ENCODE measurements at regions not wholly inside any gene's neighbourhood (a gene's known extent, or its start where the extent isn't known, plus 50 kb on each side); places are given as distances from the start of the nearest gene placed in this dataset.
A peak's percentile ranks its signal among the peaks of the same experiment; 100 is the strongest.

DNA sequence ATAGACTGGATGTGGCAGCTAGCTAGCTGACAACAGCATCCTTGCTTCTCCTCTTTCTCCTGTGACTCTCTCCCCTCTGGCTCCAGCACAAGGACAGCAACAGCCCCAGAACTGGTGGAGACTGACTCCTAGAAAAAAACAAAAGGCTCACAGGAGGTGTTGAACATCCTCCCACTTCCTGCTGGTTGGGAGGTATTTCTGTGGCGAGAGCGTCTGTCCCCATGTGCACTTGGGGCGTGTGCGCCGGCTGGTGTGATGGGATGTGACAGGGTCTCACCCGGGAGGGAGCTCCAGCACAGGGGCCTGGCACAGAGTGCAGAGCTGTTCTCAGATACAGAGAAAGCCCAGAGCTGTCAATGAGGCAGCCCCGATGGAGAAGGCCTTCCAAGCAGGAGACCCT lies 107.2 kb upstream of the E2F8 start:
- no peak overlapping the region for H3K9ac ChIP-seq (ENCODE audit: insufficient read depth, low read length, poor library complexity, severe bottlenecking)
- H3K4me1 ChIP-seq (ENCODE audit: control insufficient read depth in 1 of 2, insufficient read depth in 2 of 2, low read length in 2 of 2) = no peaks in the 10 kb centered on the region
- WGBS (ENCODE audit: insufficient coverage) = 36% methylated on average over 6 of the region's 7 CpGs
- peaks cover 0 to 15% of the 10 kb centered on the region in 2 donors for H3K9me3 ChIP-seq (replicated peaks in 1 of 2; ENCODE audit: control insufficient read depth in 1 of 2, insufficient read depth in 1 of 2, low read length in 2 of 2)
- H4K20me1 ChIP-seq (ENCODE audit: insufficient read depth, low read length) = no peaks in the 10 kb centered on the region
- Mint-ChIP-seq H3K27me3 (ENCODE audit: low read depth in 3 of 3) (peaks cover 66 to 78% (median 72%) of the 10 kb centered on the region in 3 donors), H3K27ac (no peak overlapping the region), H3K4me3 (peak overlapping the region in 1 of 2 donors; percentile 21), H3K4me1 (no peaks in the 10 kb centered on the region), H3K9me3 (peaks cover 0 to 12% (median 3%) of the 10 kb centered on the region in 7 donors), H3K36me3 (no peaks in the 10 kb centered on the region)
- peaks cover 48 to 64% of the 10 kb centered on the region in 2 donors for H3K27me3 ChIP-seq (ENCODE audit: control insufficient read depth in 2 of 2, insufficient read depth in 2 of 2, low read length in 2 of 2)
- TF ChIP-seq, protein P1, sequence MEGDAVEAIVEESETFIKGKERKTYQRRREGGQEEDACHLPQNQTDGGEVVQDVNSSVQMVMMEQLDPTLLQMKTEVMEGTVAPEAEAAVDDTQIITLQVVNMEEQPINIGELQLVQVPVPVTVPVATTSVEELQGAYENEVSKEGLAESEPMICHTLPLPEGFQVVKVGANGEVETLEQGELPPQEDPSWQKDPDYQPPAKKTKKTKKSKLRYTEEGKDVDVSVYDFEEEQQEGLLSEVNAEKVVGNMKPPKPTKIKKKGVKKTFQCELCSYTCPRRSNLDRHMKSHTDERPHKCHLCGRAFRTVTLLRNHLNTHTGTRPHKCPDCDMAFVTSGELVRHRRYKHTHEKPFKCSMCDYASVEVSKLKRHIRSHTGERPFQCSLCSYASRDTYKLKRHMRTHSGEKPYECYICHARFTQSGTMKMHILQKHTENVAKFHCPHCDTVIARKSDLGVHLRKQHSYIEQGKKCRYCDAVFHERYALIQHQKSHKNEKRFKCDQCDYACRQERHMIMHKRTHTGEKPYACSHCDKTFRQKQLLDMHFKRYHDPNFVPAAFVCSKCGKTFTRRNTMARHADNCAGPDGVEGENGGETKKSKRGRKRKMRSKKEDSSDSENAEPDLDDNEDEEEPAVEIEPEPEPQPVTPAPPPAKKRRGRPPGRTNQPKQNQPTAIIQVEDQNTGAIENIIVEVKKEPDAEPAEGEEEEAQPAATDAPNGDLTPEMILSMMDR (IDR thresholded peaks at IDR 0.05) = no peak
- intact Hi-C loops (cut with micrococcal nuclease) = no loop called here
- no peak for DNase-seq
- H2AFZ ChIP-seq (ENCODE audit: insufficient read depth, low read depth, low read length, poor library complexity, severe bottlenecking) = no peak overlapping the region
- no peaks in the 10 kb centered on the region for H3K79me2 ChIP-seq (ENCODE audit: insufficient read depth, low read length)
- H3K4me3 ChIP-seq (replicated peaks in 1 of 3; ENCODE audit: low read depth in 2 of 3, low read length in 3 of 3) = no peak overlapping the region
- no peaks in the 10 kb centered on the region for H3K36me3 ChIP-seq (replicated peaks in 1 of 2; ENCODE audit: control insufficient read depth in 1 of 2, insufficient read depth in 2 of 2, low read length in 2 of 2)
- no peak overlapping the region for H3K4me2 ChIP-seq (replicated peaks; ENCODE audit: extremely low read depth, low read length, poor library complexity, severe bottlenecking)
- no peak overlapping the region for H3K27ac ChIP-seq (ENCODE audit: low read depth in 1 of 2, low read length in 2 of 2)

DNA sequence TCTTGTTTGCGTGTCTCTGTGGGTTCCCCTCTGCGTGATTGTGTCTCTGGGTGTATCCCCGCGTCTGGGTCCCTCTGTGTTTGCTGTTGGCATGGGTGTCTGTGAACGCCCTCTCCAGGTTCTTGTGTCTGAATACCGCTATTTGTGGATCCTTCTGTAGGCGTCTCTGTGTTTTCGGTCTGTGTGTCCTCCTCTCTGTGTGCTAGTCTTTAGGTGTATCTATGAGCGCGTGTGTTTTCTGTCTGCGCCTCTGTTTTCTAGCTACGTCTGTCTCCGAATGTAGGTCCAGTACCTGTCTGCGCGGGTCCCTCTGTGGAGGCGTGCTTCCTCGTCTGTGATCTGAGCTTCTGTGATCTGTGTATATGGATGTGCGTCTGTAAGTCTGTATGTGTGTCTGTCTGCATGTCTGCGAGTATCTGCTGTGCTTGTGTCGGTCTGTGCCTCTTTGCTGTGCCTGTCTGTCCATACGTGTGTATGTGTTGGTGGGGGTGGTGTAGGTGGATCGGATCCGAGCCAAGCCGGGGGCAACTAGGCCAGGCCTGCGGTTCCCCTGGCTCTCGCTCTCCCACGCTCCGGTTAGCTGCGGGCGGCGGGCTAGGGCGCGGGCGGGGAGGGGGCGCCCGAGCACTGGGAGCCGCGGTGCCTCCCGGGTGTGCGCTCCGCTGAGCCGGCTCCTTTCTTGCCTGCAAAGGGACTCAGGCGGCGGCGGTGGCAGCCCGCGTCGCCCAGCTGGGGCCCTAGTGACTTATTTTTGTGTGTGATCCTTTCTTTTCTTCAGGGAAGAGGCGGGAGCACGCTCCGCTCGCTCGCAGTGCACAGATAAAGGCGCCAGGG lies 105.3 kb upstream of the E2F8 start:
- H3K36me3 Mint-ChIP-seq = no peaks in the 10 kb centered on the region
- TF ChIP-seq, protein P1 (IDR thresholded peaks at IDR 0.05) = no peak
- H3K27me3 Mint-ChIP-seq (ENCODE audit: low read depth in 3 of 3) = peaks cover 66 to 79% (median 76%) of the 10 kb centered on the region in 3 donors
- Histone ChIP-seq H3K79me2 (ENCODE audit: insufficient read depth, low read length) (no peaks in the 10 kb centered on the region), H2AFZ (ENCODE audit: insufficient read depth, low read depth, low read length, poor library complexity, severe bottlenecking) (no peak overlapping the region), H3K27ac (ENCODE audit: low read depth in 1 of 2, low read length in 2 of 2) (no peak overlapping the region), H3K36me3 (replicated peaks in 1 of 2; ENCODE audit: control insufficient read depth in 1 of 2, insufficient read depth in 2 of 2, low read length in 2 of 2) (no peaks in the 10 kb centered on the region), H3K4me3 (replicated peaks in 1 of 3; ENCODE audit: low read depth in 2 of 3, low read length in 3 of 3) (no peak overlapping the region), H3K9me3 (replicated peaks in 1 of 2; ENCODE audit: control insufficient read depth in 1 of 2, insufficient read depth in 1 of 2, low read length in 2 of 2) (peaks cover 0 to 15% of the 10 kb centered on the region in 2 donors), H4K20me1 (ENCODE audit: insufficient read depth, low read length) (no peaks in the 10 kb centered on the region), H3K9ac (ENCODE audit: insufficient read depth, low read length, poor library complexity, severe bottlenecking) (no peak overlapping the region), H3K4me1 (ENCODE audit: control insufficient read depth in 1 of 2, insufficient read depth in 2 of 2, low read length in 2 of 2) (no peaks in the 10 kb centered on the region), H3K4me2 (replicated peaks; ENCODE audit: extremely low read depth, low read length, poor library complexity, severe bottlenecking) (no peak overlapping the region), H3K27me3 (ENCODE audit: control insufficient read depth in 2 of 2, insufficient read depth in 2 of 2, low read length in 2 of 2) (peaks cover 52 to 71% of the 10 kb centered on the region in 2 donors)
- 12% methylated on average over 52 of the region's 54 CpGs for WGBS (ENCODE audit: insufficient coverage)
- no peak for DNase-seq
- intact Hi-C loops (cut with micrococcal nuclease) = no loop called here
- H3K4me3 Mint-ChIP-seq = peak overlapping the region in 1 of 2 donors; percentile 82
- peaks cover 0 to 12% (median 3%) of the 10 kb centered on the region in 7 donors for H3K9me3 Mint-ChIP-seq
- H3K27ac Mint-ChIP-seq = no peak overlapping the region
- no peaks in the 10 kb centered on the region for H3K4me1 Mint-ChIP-seq
